Fibroblast of mammary gland (primary cell): ENCODE measurements at regions not wholly inside any gene's neighbourhood (a gene's known extent, or its start where the extent isn't known, plus 50 kb on each side); places are given as distances from the start of the nearest gene placed in this dataset.

Experiments used
- DNase-seq: peaks from one replicate; pipeline ENCODE4 v3.0.0-alpha.2; 2010; ENCODE audit warnings: low read depth
- H3K4me3 ChIP-seq: 2 replicates; pipeline ENCODE4 v1.5.1; 2011; ENCODE audit warnings: low read depth, mild to moderate bottlenecking, low read length, moderate library complexity; ENCODE audit not compliant: control insufficient read depth
- CTCF ChIP-seq: conservative IDR thresholded peaks from 2 replicates; pipeline ENCODE4 v1.5.1; 2011; ENCODE audit warnings: low read depth, low read length, inconsistent platforms; ENCODE audit not compliant: control insufficient read depth, insufficient read depth

- TF ChIP-seq CTCF: no peak
- DNase-seq: no peak
- no peak overlapping the region for H3K4me3 ChIP-seq
These were observed 702.9 kb upstream of the ADGRL2 start for GRCh38 chr1:81097860-81098259.

GRCh38 chr1:81073580-81073979 is 727.2 kb upstream of the ADGRL2 start:
- H3K4me3 ChIP-seq: no peak overlapping the region
- no peak for TF ChIP-seq CTCF
- DNase-seq: no peak

DNA sequence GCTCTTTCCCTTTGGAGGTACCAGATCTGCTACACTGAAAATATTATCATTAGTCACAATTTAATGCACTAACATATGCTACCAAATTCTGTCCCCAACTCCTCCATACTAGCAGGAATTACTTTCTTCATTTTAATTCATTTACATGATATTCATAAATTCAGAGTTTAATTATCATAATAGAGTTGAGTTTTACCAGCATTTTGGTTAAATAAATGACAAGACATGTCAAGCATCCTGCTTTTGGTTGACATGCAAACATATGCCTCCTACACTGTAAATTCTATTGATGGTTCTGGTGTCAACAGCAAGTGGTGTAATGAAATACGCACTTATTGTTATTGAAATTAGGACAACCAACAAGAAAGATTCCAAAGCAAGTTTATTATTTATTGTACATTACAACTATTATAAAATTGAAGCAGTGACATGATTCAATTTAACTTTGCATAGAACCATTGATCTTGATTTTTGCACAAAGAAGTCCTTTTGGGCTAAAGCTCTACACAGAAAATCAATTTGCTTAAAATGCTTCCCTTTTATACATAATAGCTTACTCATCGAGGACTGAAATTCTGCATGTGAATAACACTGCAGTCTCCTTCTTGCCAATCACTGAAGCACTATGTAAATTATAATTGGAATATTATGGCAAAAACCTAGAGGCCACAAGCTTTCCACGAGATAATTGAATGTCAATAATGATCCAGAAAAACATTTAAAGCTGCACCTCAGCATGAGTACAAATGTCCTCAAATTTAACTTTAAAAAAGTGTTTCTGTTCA is 728.6 kb upstream of the ADGRL2 start:
- no peak overlapping the region for H3K4me3 ChIP-seq
- TF ChIP-seq CTCF: no peak
- no peak for DNase-seq

DNA sequence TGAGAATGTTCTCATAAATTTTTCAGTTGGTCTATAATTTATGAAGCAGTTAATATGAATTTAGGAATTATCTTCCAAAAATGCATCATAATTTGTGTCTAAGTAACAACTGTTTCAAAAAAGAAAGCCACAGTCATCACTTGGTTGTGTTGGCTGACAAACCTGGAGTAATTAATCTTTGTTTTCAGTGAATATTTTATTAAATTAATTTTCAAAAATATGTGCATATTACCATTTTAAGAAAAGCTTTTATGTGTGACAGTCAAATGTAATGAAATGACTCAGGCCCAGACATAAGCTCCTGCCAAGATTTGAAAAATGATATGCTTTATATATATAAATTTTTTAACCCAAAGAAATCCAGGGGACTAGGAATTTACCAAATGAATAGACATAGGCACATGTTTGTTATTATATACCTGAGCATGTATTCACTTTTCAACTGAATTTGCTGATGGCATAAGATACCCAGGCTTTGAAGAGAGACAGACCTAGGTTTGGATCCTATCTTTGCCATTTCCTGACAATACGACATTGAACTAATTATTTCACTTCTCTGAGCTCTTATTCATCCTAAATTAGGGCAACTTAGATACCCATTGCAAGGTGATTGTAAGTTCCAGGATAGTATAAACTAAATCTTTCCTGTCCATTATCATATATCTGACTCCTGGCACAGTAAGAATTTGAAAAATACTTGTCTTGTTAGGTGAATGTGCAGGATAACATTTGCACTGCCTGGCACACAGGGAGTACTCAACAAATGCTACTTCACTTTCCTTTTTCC is 729.5 kb upstream of the ADGRL2 start:
- TF ChIP-seq CTCF: no peak
- no peak overlapping the region for H3K4me3 ChIP-seq
- DNase-seq: no peak

GRCh38 chr1:81069856-81070255 is 730.9 kb upstream of the ADGRL2 start:
- no peak for TF ChIP-seq CTCF

GRCh38 chr1:81068726-81069125 is 732.0 kb upstream of the ADGRL2 start:
- no peak overlapping the region for H3K4me3 ChIP-seq
- TF ChIP-seq CTCF: no peak
- no peak for DNase-seq

More at GRCh38 chr1:81069856-81070255, 730.9 kb upstream of the ADGRL2 start:
- no peak for DNase-seq
- no peak overlapping the region for H3K4me3 ChIP-seq
